NCI-H2029 treated with DMSO at 0.1 percent for 48 hours (cell line): ENCODE measurements at regions not wholly inside any gene's neighbourhood (a gene's known extent, or its start where the extent isn't known, plus 50 kb on each side); places are given as distances from the start of the nearest gene placed in this dataset.

Experiments used
- DNase-seq: peaks from one replicate; lab custom pipeline; 2025; lab: John Stamatoyannopoulos, UW

- DNase-seq = no peak
These were observed 142.5 kb downstream of the LACC1 start for GRCh38 chr13:44022196-44022595.

GRCh38 chr13:44024167-44024845 lies 144.6 kb downstream of the LACC1 start:
- no peak for DNase-seq

GRCh38 chr13:44024846-44025195 lies 145.1 kb downstream of the LACC1 start:
- no peak for DNase-seq

- no peak for DNase-seq
These were observed 146.5 kb downstream of the LACC1 start for GRCh38 chr13:44026194-44026593.

- no peak for DNase-seq
These were observed 149.0 kb downstream of the LACC1 start for GRCh38 chr13:44028734-44029133.

- no peak for DNase-seq
These were observed 150.9 kb downstream of the LACC1 start for GRCh38 chr13:44030615-44031014.

- DNase-seq = no peak
These were observed 151.9 kb downstream of the LACC1 start for GRCh38 chr13:44031555-44031954.

GRCh38 chr13:44032802-44033201 lies 153.1 kb downstream of the LACC1 start:
- DNase-seq = no peak

GRCh38 chr13:44035400-44035799 lies 155.7 kb downstream of the LACC1 start:
- DNase-seq = no peak

GRCh38 chr13:44040070-44040817 lies 160.5 kb downstream of the LACC1 start:
- no peak for DNase-seq

- no peak for DNase-seq
These were observed 161.1 kb downstream of the LACC1 start for GRCh38 chr13:44040818-44041100.

- no peak for DNase-seq
These were observed 165.0 kb downstream of the LACC1 start for GRCh38 chr13:44044547-44045179.

GRCh38 chr13:44045180-44045562 lies 165.5 kb downstream of the LACC1 start:
- no peak for DNase-seq

- no peak for DNase-seq
These were observed 166.7 kb downstream of the LACC1 start for GRCh38 chr13:44046428-44046827.

- no peak for DNase-seq
These were observed 168.6 kb downstream of the LACC1 start for GRCh38 chr13:44048326-44048725.

GRCh38 chr13:44049081-44049945 lies 169.6 kb downstream of the LACC1 start:
- DNase-seq = peak; percentile 43

- no peak for DNase-seq
These were observed 170.9 kb downstream of the LACC1 start for GRCh38 chr13:44050450-44051063.

GRCh38 chr13:44051405-44051804 lies 171.7 kb downstream of the LACC1 start:
- no peak for DNase-seq

- no peak for DNase-seq
These were observed 172.4 kb downstream of the LACC1 start for GRCh38 chr13:44051918-44052675.

GRCh38 chr13:44052780-44053184 lies 173.1 kb downstream of the LACC1 start:
- no peak for DNase-seq

- no peak for DNase-seq
These were observed 173.5 kb downstream of the LACC1 start for GRCh38 chr13:44053208-44053607.
